ENCODE measurements at regions not wholly inside any gene's neighbourhood (a gene's known extent, or its start where the extent isn't known, plus 50 kb on each side); places are given as distances from the start of the nearest gene placed in this dataset.

GRCh38 chr1:55618199-55618598 is 403.0 kb upstream of the USP24 start:
- Histone ChIP-seq H3K27me3 (no peaks in the 10 kb centered on the region), H3K36me3 (no peaks in the 10 kb centered on the region), H3K4me1 (ENCODE audit: insufficient read depth) (no peaks in the 10 kb centered on the region), H3K27ac (no peak overlapping the region), H3K9me3 (no peaks in the 10 kb centered on the region), H3K4me3 (no peak overlapping the region)
- intact Hi-C loops (cut with DNase I): no loop called here
- 90 to 100% (median 98%) methylated on average over 1 of the region's 1 CpG for WGBS, 3 donors
- TF ChIP-seq CTCF (IDR thresholded peaks at IDR 0.05) (no peak), POLR2A (IDR thresholded peaks at IDR 0.05) (no peak), EP300 (IDR thresholded peaks at IDR 0.05) (no peak)
- no peak for DNase-seq

- Histone ChIP-seq H3K4me3 (no peak overlapping the region), H3K27ac (no peak overlapping the region), H3K27me3 (no peaks in the 10 kb centered on the region), H3K4me1 (ENCODE audit: insufficient read depth) (no peaks in the 10 kb centered on the region), H3K9me3 (no peaks in the 10 kb centered on the region), H3K36me3 (no peaks in the 10 kb centered on the region)
- no peak for DNase-seq
- whole genome bisulfite sequencing, 3 donors: 85 to 88% (median 87%) methylated on average over 2 of the region's 2 CpGs
- intact Hi-C loops (cut with DNase I): no loop called here
- TF ChIP-seq EP300 (IDR thresholded peaks at IDR 0.05): no peak
- no peak for TF ChIP-seq POLR2A (IDR thresholded peaks at IDR 0.05)
- no peak for TF ChIP-seq CTCF (IDR thresholded peaks at IDR 0.05)
These were observed 402.3 kb upstream of the USP24 start for GRCh38 chr1:55617288-55617982.

GRCh38 chr1:55612988-55613387 is 397.8 kb upstream of the USP24 start:
- Histone ChIP-seq H3K9me3 (no peaks in the 10 kb centered on the region), H3K27me3 (no peaks in the 10 kb centered on the region), H3K36me3 (no peaks in the 10 kb centered on the region), H3K4me3 (no peak overlapping the region), H3K27ac (no peak overlapping the region), H3K4me1 (ENCODE audit: insufficient read depth) (peaks cover 6% of the 10 kb centered on the region)
- WGBS, 3 donors: 80 to 83% (median 81%) methylated on average over 2 of the region's 2 CpGs
- intact Hi-C loops (cut with DNase I): no loop called here
- DNase-seq: no peak
- no peak for TF ChIP-seq POLR2A (IDR thresholded peaks at IDR 0.05)
- no peak for TF ChIP-seq CTCF (IDR thresholded peaks at IDR 0.05)
- no peak for TF ChIP-seq EP300 (IDR thresholded peaks at IDR 0.05)

- 27 to 52% (median 31%) methylated on average over 2 of the region's 2 CpGs for WGBS, 3 donors
- intact Hi-C loops (cut with DNase I): no loop called here
- Histone ChIP-seq H3K9me3 (no peaks in the 10 kb centered on the region), H3K4me1 (ENCODE audit: insufficient read depth) (peaks cover 6% of the 10 kb centered on the region), H3K27ac (no peak overlapping the region), H3K27me3 (no peaks in the 10 kb centered on the region), H3K4me3 (no peak overlapping the region), H3K36me3 (no peaks in the 10 kb centered on the region)
- no peak for TF ChIP-seq POLR2A (IDR thresholded peaks at IDR 0.05)
- no peak for TF ChIP-seq CTCF (IDR thresholded peaks at IDR 0.05)
- no peak for TF ChIP-seq EP300 (IDR thresholded peaks at IDR 0.05)
- DNase-seq: no peak
These were observed 396.0 kb upstream of the USP24 start for GRCh38 chr1:55611123-55611522.

All from ovary (tissue), 7 donors.